Activated CD4-positive, alpha-beta T cell treated with anti-CD3 and anti-CD28 coated beads for 36 hours (primary cell): ENCODE measurements at regions not wholly inside any gene's neighbourhood (a gene's known extent, or its start where the extent isn't known, plus 50 kb on each side); places are given as distances from the start of the nearest gene placed in this dataset.

Experiments used
- ATAC-seq: fragments of 200-7000 bp; cut with Tn5 transposase; one replicate; pipeline ENCODE4 v1.10.0; 2021; ENCODE audit warnings: mild to moderate bottlenecking, moderate library complexity
- CTCF ChIA-PET: fragments of 350-600 bp; sonication (Branson Sonifier 250); formaldehyde crosslinking; loops from one replicate; lab custom pipeline; 2021; ENCODE audit warnings: antibody characterized with exemption; lab: Charles Lee
- POLR2A ChIA-PET: fragments of 350-600 bp; sonication (Branson Sonifier 250); formaldehyde crosslinking; loops from one replicate; lab custom pipeline; 2021; ENCODE audit warnings: antibody characterized with exemption, inconsistent platforms; lab: Charles Lee
- DNase-seq: peaks from one replicate; pipeline ENCODE4 v3.0.0-alpha.2; 2020
- H3K27ac Mint-ChIP-seq: one replicate; pipeline ENCODE4 v1.8.0; 2021; ENCODE audit warnings: mixed read lengths
- H3K27me3 Mint-ChIP-seq: one replicate; pipeline ENCODE4 v1.8.0; 2021; ENCODE audit warnings: mixed read lengths
- H3K36me3 Mint-ChIP-seq: one replicate; pipeline ENCODE4 v1.8.0; 2021; ENCODE audit warnings: low read depth, mixed read lengths
- H3K4me1 Mint-ChIP-seq: one replicate; pipeline ENCODE4 v1.8.0; 2021; ENCODE audit warnings: mixed read lengths
- H3K4me3 Mint-ChIP-seq: one replicate; pipeline ENCODE4 v1.8.0; 2021; ENCODE audit warnings: mild to moderate bottlenecking, moderate library complexity, mixed read lengths
- H3K9me3 Mint-ChIP-seq: one replicate; pipeline ENCODE4 v1.8.0; 2021; ENCODE audit warnings: low read depth, mixed read lengths
- intact Hi-C, 2 experiments: fragments of 100-400 bp; cut with DNase I in 1 of 2; cut with micrococcal nuclease in 1 of 2; formaldehyde crosslinking; loops; one replicate each; pipeline versions ENCODE4 v1.14.2 to v1.15.1; 2022 to 2024; cut with DNase I, micrococcal nuclease

- Mint-ChIP-seq H3K4me3 (no peak overlapping the region), H3K4me1 (no peaks in the 10 kb centered on the region), H3K27me3 (no peaks in the 10 kb centered on the region), H3K27ac (no peak overlapping the region), H3K36me3 (no peaks in the 10 kb centered on the region), H3K9me3 (peaks cover 3% of the 10 kb centered on the region)
- no peak for ATAC-seq
- no peak for DNase-seq
- ChIA-PET CTCF (no interaction called here), POLR2A (no interaction called here)
- intact Hi-C loops = no loop called here
Observed at GRCh38 chr1:191592039-191592438, 566.2 kb upstream of the RGS18 start.

GRCh38 chr1:191592907-191593306 is 565.4 kb upstream of the RGS18 start:
- Mint-ChIP-seq H3K4me1 (no peaks in the 10 kb centered on the region), H3K27me3 (no peaks in the 10 kb centered on the region), H3K4me3 (no peak overlapping the region), H3K9me3 (peaks cover 3% of the 10 kb centered on the region), H3K36me3 (no peaks in the 10 kb centered on the region), H3K27ac (no peak overlapping the region)
- ChIA-PET CTCF (no interaction called here), POLR2A (no interaction called here)
- no peak for DNase-seq
- ATAC-seq = no peak
- intact Hi-C loops = no loop called here

GRCh38 chr1:191595170-191595569 is 563.1 kb upstream of the RGS18 start:
- Mint-ChIP-seq H3K27ac (no peak overlapping the region), H3K4me1 (no peaks in the 10 kb centered on the region), H3K4me3 (no peak overlapping the region), H3K9me3 (no peaks in the 10 kb centered on the region), H3K36me3 (no peaks in the 10 kb centered on the region), H3K27me3 (no peaks in the 10 kb centered on the region)
- ChIA-PET CTCF (no interaction called here), POLR2A (no interaction called here)
- DNase-seq (no peak), ATAC-seq (no peak)
- intact Hi-C loops = no loop called here

DNA sequence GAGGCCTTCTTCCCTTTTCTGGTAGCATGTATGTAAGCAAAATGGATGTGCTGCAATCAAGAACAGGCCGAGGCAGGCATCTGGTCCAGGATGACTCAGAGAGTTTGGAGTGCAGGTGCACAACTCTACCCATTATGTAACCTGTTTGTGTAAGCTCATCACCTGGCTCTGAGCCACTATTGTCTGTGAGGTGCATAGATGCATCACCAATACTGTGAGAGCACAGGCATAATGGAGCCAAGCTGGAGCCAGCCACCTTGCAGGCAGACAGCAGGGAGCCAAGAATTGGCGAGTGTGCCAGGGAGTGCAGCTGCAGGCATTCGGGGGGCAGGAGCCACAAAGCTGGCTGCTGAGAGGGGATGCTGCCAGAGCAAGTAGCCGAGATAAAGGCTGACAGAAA is 549.9 kb upstream of the RGS18 start:
- ATAC-seq = no peak
- ChIA-PET POLR2A (no interaction called here), CTCF (interaction anchor here (0.9 kb wide), 1 partner anchor 16 kb away, joined by 3 read pairs; no protein-coding TSS in a partner anchor)
- Mint-ChIP-seq H3K4me1 (no peaks in the 10 kb centered on the region), H3K27me3 (no peaks in the 10 kb centered on the region), H3K27ac (no peak overlapping the region), H3K4me3 (no peak overlapping the region), H3K9me3 (no peaks in the 10 kb centered on the region), H3K36me3 (no peaks in the 10 kb centered on the region)
- DNase-seq = no peak
- intact Hi-C loops = no loop called here

- no peak overlapping the region for H3K4me3 Mint-ChIP-seq
- no peak for ATAC-seq
- H3K27me3 Mint-ChIP-seq = no peaks in the 10 kb centered on the region
- H3K4me1 Mint-ChIP-seq = no peaks in the 10 kb centered on the region
- CTCF ChIA-PET = interaction anchor here (0.6 kb wide), 1 partner anchor 144 kb away, joined by 4 read pairs; no protein-coding TSS in a partner anchor
- intact Hi-C loops = no loop called here
- H3K27ac Mint-ChIP-seq = no peak overlapping the region
- no peaks in the 10 kb centered on the region for H3K36me3 Mint-ChIP-seq
- peaks cover 3% of the 10 kb centered on the region for H3K9me3 Mint-ChIP-seq
- POLR2A ChIA-PET = no interaction called here
- no peak for DNase-seq
Observed at GRCh38 chr1:191609305-191609704, 549.0 kb upstream of the RGS18 start.

GRCh38 chr1:191615101-191615821 is 543.0 kb upstream of the RGS18 start:
- peaks cover 7% of the 10 kb centered on the region for H3K9me3 Mint-ChIP-seq
- no peak for ATAC-seq
- no peaks in the 10 kb centered on the region for H3K36me3 Mint-ChIP-seq
- H3K27ac Mint-ChIP-seq = no peak overlapping the region
- H3K4me1 Mint-ChIP-seq = no peaks in the 10 kb centered on the region
- no peak for DNase-seq
- ChIA-PET POLR2A (no interaction called here), CTCF (no interaction called here)
- no peaks in the 10 kb centered on the region for H3K27me3 Mint-ChIP-seq
- intact Hi-C loops = no loop called here
- no peak overlapping the region for H3K4me3 Mint-ChIP-seq

DNA sequence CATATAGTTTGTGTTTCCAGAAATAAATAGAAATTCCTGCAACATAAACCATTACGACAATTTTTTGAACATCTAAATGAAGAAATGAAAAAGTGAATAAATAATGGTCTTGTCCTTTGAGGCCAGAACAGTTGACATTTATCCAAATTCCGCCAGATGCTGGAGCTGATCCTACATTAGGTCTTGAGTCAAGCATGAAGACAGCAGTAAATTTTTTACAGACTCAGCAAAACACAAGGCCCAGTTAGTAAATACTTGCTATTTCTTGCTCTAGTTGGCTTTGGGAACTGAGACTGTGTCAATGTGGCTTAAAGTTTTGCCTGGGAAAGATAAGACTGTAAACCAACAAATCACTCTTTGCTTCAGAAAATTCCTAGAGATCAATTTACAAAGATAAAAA is 540.1 kb upstream of the RGS18 start:
- intact Hi-C loops = no loop called here
- CTCF ChIA-PET = no interaction called here

GRCh38 chr1:191620883-191621282 is 537.4 kb upstream of the RGS18 start:
- Mint-ChIP-seq H3K4me1 (no peaks in the 10 kb centered on the region), H3K36me3 (no peaks in the 10 kb centered on the region), H3K4me3 (no peak overlapping the region), H3K27ac (no peak overlapping the region), H3K9me3 (peaks cover 4% of the 10 kb centered on the region), H3K27me3 (no peaks in the 10 kb centered on the region)
- CTCF ChIA-PET = no interaction called here
- ATAC-seq (no peak), DNase-seq (no peak)
- intact Hi-C loops = no loop called here
- POLR2A ChIA-PET = no interaction called here

More for the DNA sequence above, 540.1 kb upstream of the RGS18 start:
- no peaks in the 10 kb centered on the region for H3K36me3 Mint-ChIP-seq
- POLR2A ChIA-PET = no interaction called here
- H3K27ac Mint-ChIP-seq = no peak overlapping the region
- no peak for ATAC-seq
- H3K4me1 Mint-ChIP-seq = no peaks in the 10 kb centered on the region
- DNase-seq = no peak
- peaks cover 7% of the 10 kb centered on the region for H3K9me3 Mint-ChIP-seq
- no peaks in the 10 kb centered on the region for H3K27me3 Mint-ChIP-seq
- no peak overlapping the region for H3K4me3 Mint-ChIP-seq

- POLR2A ChIA-PET = no interaction called here
- Mint-ChIP-seq H3K9me3 (peaks cover 2% of the 10 kb centered on the region), H3K36me3 (no peaks in the 10 kb centered on the region), H3K27me3 (no peaks in the 10 kb centered on the region), H3K4me3 (no peak overlapping the region), H3K27ac (no peak overlapping the region), H3K4me1 (no peaks in the 10 kb centered on the region)
- CTCF ChIA-PET = interaction anchor here (0.9 to 1.5 kb wide), 2 partner anchors 13 to 16 kb away, joined by 3 read pairs; no protein-coding TSS in a partner anchor
- intact Hi-C loops = no loop called here
- DNase-seq = no peak
- ATAC-seq = no peak
Observed at GRCh38 chr1:191624044-191624443, 534.2 kb upstream of the RGS18 start.

- ATAC-seq = no peak
- POLR2A ChIA-PET = no interaction called here
- DNase-seq = no peak
- H3K9me3 Mint-ChIP-seq = peaks cover 11% of the 10 kb centered on the region
- intact Hi-C loops = no loop called here
- H3K27me3 Mint-ChIP-seq = no peaks in the 10 kb centered on the region
- H3K4me3 Mint-ChIP-seq = no peak overlapping the region
- no peak overlapping the region for H3K27ac Mint-ChIP-seq
- H3K4me1 Mint-ChIP-seq = no peaks in the 10 kb centered on the region
- H3K36me3 Mint-ChIP-seq = no peaks in the 10 kb centered on the region
- CTCF ChIA-PET = no interaction called here
Observed at GRCh38 chr1:191629836-191630235, 528.4 kb upstream of the RGS18 start.

- DNase-seq (no peak), ATAC-seq (no peak)
- Mint-ChIP-seq H3K36me3 (no peaks in the 10 kb centered on the region), H3K9me3 (peaks cover 13% of the 10 kb centered on the region), H3K27me3 (no peaks in the 10 kb centered on the region), H3K4me1 (no peaks in the 10 kb centered on the region), H3K4me3 (no peak overlapping the region), H3K27ac (no peak overlapping the region)
- intact Hi-C loops = no loop called here
- ChIA-PET CTCF (no interaction called here), POLR2A (no interaction called here)
Observed at GRCh38 chr1:191634801-191635508, 523.3 kb upstream of the RGS18 start.

DNA sequence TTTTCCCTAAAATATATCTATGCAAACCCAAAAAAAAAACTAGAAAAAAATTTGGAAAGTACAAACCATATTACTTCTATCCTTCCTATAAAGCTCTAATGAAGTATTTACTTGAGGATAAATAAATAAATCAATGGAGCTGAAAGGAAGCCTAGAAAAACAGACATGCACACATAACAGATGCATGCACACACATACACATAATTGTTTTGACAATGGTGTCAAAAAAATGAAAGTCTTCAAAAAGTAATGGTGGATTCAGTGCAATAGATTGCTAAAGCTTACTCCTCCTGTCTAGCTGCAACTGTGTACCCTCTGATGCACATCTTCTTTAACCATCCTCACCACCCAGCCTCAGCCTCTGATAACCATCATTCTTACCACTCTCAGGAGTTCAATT is 521.9 kb upstream of the RGS18 start:
- CTCF ChIA-PET = interaction anchor here (0.9 kb wide), 1 partner anchor 10 kb away, joined by 3 read pairs; no protein-coding TSS in a partner anchor

More for the DNA sequence above, 521.9 kb upstream of the RGS18 start:
- intact Hi-C loops = no loop called here
- POLR2A ChIA-PET = no interaction called here
- H3K4me1 Mint-ChIP-seq = no peaks in the 10 kb centered on the region
- ATAC-seq (no peak), DNase-seq (no peak)
- no peaks in the 10 kb centered on the region for H3K27me3 Mint-ChIP-seq
- no peak overlapping the region for H3K4me3 Mint-ChIP-seq
- H3K9me3 Mint-ChIP-seq = peaks cover 9% of the 10 kb centered on the region
- no peak overlapping the region for H3K27ac Mint-ChIP-seq
- no peaks in the 10 kb centered on the region for H3K36me3 Mint-ChIP-seq
